ENCODE measurements at regions not wholly inside any gene's neighbourhood (a gene's known extent, or its start where the extent isn't known, plus 50 kb on each side); places are given as distances from the start of the nearest gene placed in this dataset.

GRCh38 chr21:35478161-35479064 is 429.3 kb upstream of the RUNX1 start:
- TF ChIP-seq CTCF (IDR thresholded peaks at IDR 0.05) = no peak

- TF ChIP-seq CTCF (IDR thresholded peaks at IDR 0.05) = no peak
These were observed 428.5 kb upstream of the RUNX1 start for GRCh38 chr21:35477622-35478021.

GRCh38 chr21:35476621-35477395 is 427.7 kb upstream of the RUNX1 start:
- TF ChIP-seq CTCF (IDR thresholded peaks at IDR 0.05) = no peak

- TF ChIP-seq CTCF (IDR thresholded peaks at IDR 0.05) = no peak
These were observed 426.7 kb upstream of the RUNX1 start for GRCh38 chr21:35475762-35476161.

GRCh38 chr21:35475009-35475408 is 425.9 kb upstream of the RUNX1 start:
- TF ChIP-seq CTCF (IDR thresholded peaks at IDR 0.05) = no peak

GRCh38 chr21:35473496-35473895 is 424.4 kb upstream of the RUNX1 start:
- no peak for TF ChIP-seq CTCF (IDR thresholded peaks at IDR 0.05)

GRCh38 chr21:35470522-35470921 is 421.4 kb upstream of the RUNX1 start:
- TF ChIP-seq CTCF (IDR thresholded peaks at IDR 0.05) = no peak
